Endothelial cell of umbilical vein (primary cell): ENCODE measurements at regions not wholly inside any gene's neighbourhood (a gene's known extent, or its start where the extent isn't known, plus 50 kb on each side); places are given as distances from the start of the nearest gene placed in this dataset.

ENCODE experiments used
- BruUV-seq: library from RNA; stranded (reverse); fragments of 400-500 nt; replicated peaks from 2 replicates; lab custom pipeline; 2021; lab: Mats Ljungman, UMichigan
- CTCF ChIA-PET: fragments of 300-600, 350-600 bp; sonication (Branson Sonifier 250); formaldehyde crosslinking; loops from one replicate; lab custom pipeline; 2021; ENCODE audit warnings: antibody characterized with exemption, inconsistent platforms; lab: Charles Lee
- POLR2A ChIA-PET: fragments of 300-600, 350-600 bp; sonication (Branson Sonifier 250); formaldehyde crosslinking; loops from one replicate; lab custom pipeline; 2021; ENCODE audit warnings: antibody characterized with exemption, inconsistent platforms; lab: Charles Lee
- DNase-seq: peaks from one replicate; pipeline ENCODE4 v3.0.0-alpha.2; 2011; ENCODE audit warnings: low read depth, low spot score
- FAIRE-seq: peaks from 2 replicates; lab custom pipeline; 2011; peaks lifted over from hg19 to GRCh38; lab: Jason Lieb, UNC
- H2AFZ ChIP-seq: 2 replicates; pipeline ENCODE4 v1.6.0; 2012; ENCODE audit warnings: low read depth, low read length, control low read depth, inconsistent platforms
- H3K27ac ChIP-seq: 2 replicates; pipeline ENCODE4 v1.5.1; 2011; ENCODE audit warnings: low read depth, mild to moderate bottlenecking, control low read depth, low read length, moderate library complexity; ENCODE audit not compliant: insufficient read depth
- H3K27me3 ChIP-seq, 2 experiments: 2 replicates each; pipeline versions ENCODE4 v1.6.0 to v1.6.1; 2011; ENCODE audit warnings: low read length in 2 of 2, mixed read lengths in 1 of 2; ENCODE audit not compliant: control insufficient read depth in 2 of 2, insufficient read depth in 2 of 2
- H3K36me3 ChIP-seq, 2 experiments: 2 replicates in 1 of 2; 3 replicates in 1 of 2; pipeline ENCODE4 v1.5.1; 2011; ENCODE audit warnings: low read length in 2 of 2, mild to moderate bottlenecking in 1 of 2, moderate library complexity in 1 of 2; ENCODE audit not compliant: control insufficient read depth in 2 of 2, insufficient read depth in 2 of 2; ENCODE audit errors: extremely low read depth in 1 of 2
- H3K4me1 ChIP-seq: 3 replicates; pipeline ENCODE4 v1.5.1; 2011; ENCODE audit warnings: mild to moderate bottlenecking, low read length; ENCODE audit not compliant: control insufficient read depth, insufficient read depth; ENCODE audit errors: extremely low read depth
- H3K4me2 ChIP-seq: 2 replicates; pipeline ENCODE4 v1.6.1; 2011; ENCODE audit warnings: low read length, control low read depth, mixed read lengths; ENCODE audit not compliant: insufficient read depth
- H3K4me3 ChIP-seq, 3 experiments: fragments of 200-600 bp in 1 of 3; sonication (generic), shearing (Covaris generic) in 1 of 3; replicated peaks in 1 of 3; 2 replicates each; pipeline ENCODE4 v1.5.1; 2011 to 2016; ENCODE audit warnings: control low read depth in 3 of 3, low read length in 3 of 3, mild to moderate bottlenecking in 2 of 3, inconsistent platforms in 1 of 3, low read depth in 1 of 3, moderate library complexity in 1 of 3; ENCODE audit not compliant: insufficient read depth in 1 of 3
- H3K79me2 ChIP-seq: 2 replicates; pipeline ENCODE4 v1.6.0; 2012; ENCODE audit warnings: low read length, inconsistent platforms; ENCODE audit not compliant: control insufficient read depth, insufficient read depth
- H3K9ac ChIP-seq: replicated peaks from 2 replicates; pipeline ENCODE3; 2011; ENCODE audit warnings: low read length, control low read depth; ENCODE audit not compliant: insufficient read depth; ENCODE audit errors: extremely low read depth
- H3K9me1 ChIP-seq: replicated peaks from 3 replicates; pipeline ENCODE4 v1.6.0; 2011; ENCODE audit warnings: mild to moderate bottlenecking, low read length; ENCODE audit not compliant: control insufficient read depth, insufficient read depth; ENCODE audit errors: extremely low read depth
- H3K9me3 ChIP-seq: replicated peaks from 2 replicates; pipeline ENCODE4 v1.5.1; 2012; ENCODE audit warnings: low read length, inconsistent platforms; ENCODE audit not compliant: control insufficient read depth, insufficient read depth
- H4K20me1 ChIP-seq: replicated peaks from 2 replicates; pipeline ENCODE3; 2011; ENCODE audit warnings: mild to moderate bottlenecking, low read length; ENCODE audit not compliant: control insufficient read depth, insufficient read depth; ENCODE audit errors: extremely low read depth
- CTCF ChIP-seq, 2 donors: IDR thresholded peaks; 1 replicate in 1 of 2; 2 replicates in 1 of 2; pipeline ENCODE4 v1.5.1; 2011; ENCODE audit warnings: low read length in 2 of 2, mild to moderate bottlenecking in 2 of 2, moderate library complexity in 2 of 2, control low read depth in 1 of 2, inconsistent platforms in 1 of 2, low read depth in 1 of 2; ENCODE audit not compliant: insufficient read depth in 1 of 2; ENCODE audit errors: extremely low read depth in 1 of 2
- GATA2 ChIP-seq: IDR thresholded peaks from 2 replicates; pipeline ENCODE4 v1.7.0; 2011; ENCODE audit warnings: low read depth, mild to moderate bottlenecking, moderate library complexity, mixed read lengths, low read length; ENCODE audit not compliant: insufficient read length, insufficient read depth
- JUN ChIP-seq: IDR thresholded peaks from 2 replicates; pipeline ENCODE4 v1.6.1; 2011; ENCODE audit warnings: borderline replicate concordance, low read depth; ENCODE audit not compliant: insufficient read length, insufficient read depth
- MAX ChIP-seq: IDR thresholded peaks from 2 replicates; pipeline ENCODE4 v1.6.1; 2011; ENCODE audit not compliant: insufficient read depth, insufficient read length
- POLR2AphosphoS5 ChIP-seq: IDR thresholded peaks from 2 replicates; pipeline ENCODE4 v1.6.1; 2012; ENCODE audit warnings: low read depth, mild to moderate bottlenecking, control low read depth, low read length, moderate library complexity; ENCODE audit not compliant: insufficient read depth
- dilution Hi-C: fragments of 300-500 bp; cut with MboI; formaldehyde crosslinking; loops from one replicate; pipeline ENCODE4 v1.15.0; 2019; ENCODE audit warnings: low sequenced_read_pairs; ENCODE audit not compliant: extremely low pct_ligation_motif_present
- intact Hi-C: fragments of 100-400 bp; cut with micrococcal nuclease; formaldehyde crosslinking; loops from one replicate; pipeline ENCODE4 v1.10.0; 2022

GRCh38 chr11:92885600-92885999, 83.9 kb upstream of the MTNR1B start:
- CTCF ChIA-PET = no interaction called here
- POLR2A ChIA-PET = no interaction called here
- no peaks in the 10 kb centered on the region for H3K27me3 ChIP-seq
- no peaks in the 10 kb centered on the region for H3K79me2 ChIP-seq
- dilution Hi-C loops = no loop called here
- H3K9me3 ChIP-seq = no peaks in the 10 kb centered on the region
- H3K4me2 ChIP-seq = no peak overlapping the region
- H3K4me1 ChIP-seq = no peaks in the 10 kb centered on the region
- intact Hi-C loops = loop anchor here (10.0 kb wide), 1 partner anchor 1371 kb away; no protein-coding TSS in a partner anchor
- no peak for TF ChIP-seq POLR2AphosphoS5
- TF ChIP-seq GATA2 = no peak
- TF ChIP-seq MAX = no peak
- TF ChIP-seq JUN = no peak
- H3K9me1 ChIP-seq = no peaks in the 10 kb centered on the region
- H3K4me3 ChIP-seq = no peak overlapping the region
- no peak for DNase-seq
- no peak overlapping the region for H3K9ac ChIP-seq
- H2AFZ ChIP-seq = no peak overlapping the region
- no peak for FAIRE-seq
- BruUV-seq = no TSS peak
- no peaks in the 10 kb centered on the region for H4K20me1 ChIP-seq
- H3K27ac ChIP-seq = no peak overlapping the region
- no peaks in the 10 kb centered on the region for H3K36me3 ChIP-seq

GRCh38 chr11:92886243-92886905, 83.1 kb upstream of the MTNR1B start:
- dilution Hi-C loops (no loop called here), intact Hi-C loops (loop anchor here (1.0 to 10.0 kb wide), 2 partner anchors 151 to 1372 kb away; no protein-coding TSS in a partner anchor)
- TF ChIP-seq CTCF (IDR thresholded peaks at IDR 0.05; ENCODE audit: extremely low read depth in 1 of 2, insufficient read depth in 1 of 2, low read depth in 1 of 2, low read length in 2 of 2) = peak; percentile 15 to 24
- TF ChIP-seq MAX = no peak
- ChIA-PET POLR2A (no interaction called here), CTCF (interaction anchor here (0.6 kb wide), 1 partner anchor 31 kb away, joined by 3 read pairs; no protein-coding TSS in a partner anchor)
- Histone ChIP-seq H2AFZ (no peak overlapping the region), H3K4me2 (no peak overlapping the region), H3K27ac (no peak overlapping the region), H3K9me1 (no peaks in the 10 kb centered on the region), H3K79me2 (no peaks in the 10 kb centered on the region), H3K36me3 (no peaks in the 10 kb centered on the region), H3K4me1 (no peaks in the 10 kb centered on the region), H3K4me3 (no peak overlapping the region), H3K9ac (no peak overlapping the region), H3K9me3 (no peaks in the 10 kb centered on the region), H4K20me1 (no peaks in the 10 kb centered on the region), H3K27me3 (no peaks in the 10 kb centered on the region)
- FAIRE-seq (no peak), DNase-seq (peak; percentile 37)
- no TSS peak for BruUV-seq
